Adipocyte (in vitro differentiated cells): ENCODE measurements at regions not wholly inside any gene's neighbourhood (a gene's known extent, or its start where the extent isn't known, plus 50 kb on each side); places are given as distances from the start of the nearest gene placed in this dataset.
"Not testable (repeated sequence)": the region's sequence is repeated elsewhere in the genome, so short reads cannot be mapped to it uniquely, and the experiment has no call there.

Experiments
- DNase-seq: peaks from one replicate; pipeline ENCODE4 v3.0.0-alpha.2; 2015; ENCODE audit warnings: low read depth
- H3K27me3 ChIP-seq: replicated peaks from 2 replicates; pipeline ENCODE4 v1.7.0; 2013; ENCODE audit warnings: mild to moderate bottlenecking, low read length, moderate library complexity; ENCODE audit not compliant: control insufficient read depth, insufficient read depth
- H3K36me3 ChIP-seq: 2 replicates; pipeline ENCODE4 v1.7.0; 2013; ENCODE audit warnings: low read length, mild to moderate bottlenecking, moderate library complexity; ENCODE audit not compliant: control insufficient read depth, insufficient read depth, severe bottlenecking
- H3K4me1 ChIP-seq: 2 replicates; pipeline ENCODE4 v1.7.0; 2013; ENCODE audit warnings: mild to moderate bottlenecking, low read length, moderate library complexity; ENCODE audit not compliant: control insufficient read depth, insufficient read depth
- H3K4me3 ChIP-seq: 2 replicates; pipeline ENCODE4 v1.7.0; 2013; ENCODE audit warnings: mild to moderate bottlenecking, low read length, moderate library complexity
- H3K9ac ChIP-seq: 2 replicates; pipeline ENCODE4 v1.7.0; 2013; ENCODE audit warnings: mild to moderate bottlenecking, low read length, moderate library complexity
- H3K9me3 ChIP-seq: 2 replicates; pipeline ENCODE4 v1.7.0; 2013; ENCODE audit warnings: mild to moderate bottlenecking, low read length, moderate library complexity; ENCODE audit not compliant: control insufficient read depth

DNA sequence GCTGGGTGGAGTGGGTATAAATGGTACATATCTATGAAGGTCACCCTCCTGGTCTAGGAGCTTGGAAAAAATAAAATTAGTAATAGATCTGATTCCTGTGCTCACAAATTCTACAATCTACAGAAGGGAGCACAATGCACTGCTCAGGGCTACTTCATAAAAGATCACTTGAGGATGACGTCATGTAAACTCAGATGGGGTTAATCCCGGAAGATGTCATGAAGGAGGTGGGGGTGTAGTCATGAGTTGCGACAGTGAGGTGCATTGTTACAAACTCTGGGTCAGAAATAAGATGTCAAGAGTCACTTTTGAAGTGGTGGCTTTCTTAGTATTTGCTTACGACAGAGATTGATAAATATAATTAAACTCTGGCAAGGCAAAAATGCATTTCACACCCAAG lies 68.2 kb downstream of the LHX9 start:
- Histone ChIP-seq H3K9me3 (no peaks in the 10 kb centered on the region), H3K27me3 (no peaks in the 10 kb centered on the region), H3K4me3 (no peak overlapping the region), H3K36me3 (no peaks in the 10 kb centered on the region), H3K9ac (no peak overlapping the region), H3K4me1 (peaks cover 8% of the 10 kb centered on the region)
- no peak for DNase-seq

DNA sequence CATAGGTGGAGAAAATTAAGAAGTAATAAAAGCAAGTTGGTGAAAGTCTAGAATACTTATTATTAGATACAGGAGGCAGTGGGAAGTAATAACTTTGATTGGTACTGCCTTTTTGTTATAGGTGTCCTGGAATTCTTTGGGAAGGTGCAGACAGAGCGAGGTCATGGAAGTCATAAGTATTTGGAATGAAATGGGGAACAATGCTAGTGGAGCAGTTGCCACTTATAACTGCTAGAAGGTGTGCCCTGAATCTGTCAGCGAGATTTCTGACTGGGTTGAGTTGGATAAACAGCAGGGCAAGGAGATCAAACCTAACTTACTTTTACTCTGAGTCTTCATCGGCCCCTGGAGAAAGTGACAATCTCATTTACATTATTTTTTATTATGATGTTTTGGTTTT lies 69.6 kb downstream of the LHX9 start:
- peaks cover 3% of the 10 kb centered on the region for H3K4me1 ChIP-seq
- H3K36me3 ChIP-seq, result no peaks in the 10 kb centered on the region
- H3K9ac ChIP-seq, result no peak overlapping the region
- no peaks in the 10 kb centered on the region for H3K27me3 ChIP-seq
- no peak for DNase-seq
- no peak overlapping the region for H3K4me3 ChIP-seq
- H3K9me3 ChIP-seq, result no peaks in the 10 kb centered on the region

DNA sequence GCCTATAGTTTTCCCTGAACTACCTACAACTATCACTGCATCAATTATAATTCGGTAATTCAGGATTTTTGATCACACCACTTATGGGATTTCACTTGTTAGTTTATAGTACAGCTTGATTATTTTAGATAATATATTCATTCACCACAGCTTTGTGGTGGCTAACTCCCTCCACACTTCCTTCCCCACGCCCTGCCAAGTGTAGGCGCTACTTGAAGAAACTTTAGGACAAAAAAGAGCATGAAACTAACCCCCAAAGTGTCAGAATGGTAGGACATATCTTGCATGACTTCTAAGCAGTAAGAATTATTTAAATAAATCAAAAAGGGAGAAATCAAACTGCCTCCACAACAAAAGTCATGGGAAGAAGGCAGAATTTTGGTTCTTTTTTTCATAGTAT lies 70.1 kb downstream of the LHX9 start:
- H3K36me3 ChIP-seq, result no peaks in the 10 kb centered on the region
- no peak for DNase-seq
- no peaks in the 10 kb centered on the region for H3K9me3 ChIP-seq
- H3K4me3 ChIP-seq, result no peak overlapping the region
- no peak overlapping the region for H3K9ac ChIP-seq
- no peaks in the 10 kb centered on the region for H3K27me3 ChIP-seq
- H3K4me1 ChIP-seq, result peaks cover 3% of the 10 kb centered on the region

DNA sequence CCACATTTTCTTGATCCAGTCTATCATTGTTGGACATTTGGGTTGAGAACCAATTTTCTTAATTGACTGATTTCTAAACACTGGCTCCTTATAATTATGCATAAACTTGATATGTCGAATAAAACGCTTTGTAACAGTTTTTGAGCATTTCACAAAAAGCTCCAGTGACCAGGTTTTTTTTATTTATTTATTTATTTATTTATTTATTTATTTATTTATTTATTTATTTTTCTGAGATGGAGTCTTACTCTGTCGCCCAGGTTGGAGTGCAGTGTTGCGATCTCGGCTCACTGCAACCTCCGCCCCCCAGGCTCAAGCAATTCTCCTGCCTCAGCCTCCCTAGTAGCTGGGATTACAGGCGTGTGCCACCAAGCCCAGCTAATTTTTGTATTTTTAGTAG lies 71.4 kb downstream of the LHX9 start:
- not testable (repeated sequence) for H3K27me3 ChIP-seq, H3K9me3 ChIP-seq, H3K4me1 ChIP-seq, H3K36me3 ChIP-seq, DNase-seq, H3K4me3 ChIP-seq, H3K9ac ChIP-seq

DNA sequence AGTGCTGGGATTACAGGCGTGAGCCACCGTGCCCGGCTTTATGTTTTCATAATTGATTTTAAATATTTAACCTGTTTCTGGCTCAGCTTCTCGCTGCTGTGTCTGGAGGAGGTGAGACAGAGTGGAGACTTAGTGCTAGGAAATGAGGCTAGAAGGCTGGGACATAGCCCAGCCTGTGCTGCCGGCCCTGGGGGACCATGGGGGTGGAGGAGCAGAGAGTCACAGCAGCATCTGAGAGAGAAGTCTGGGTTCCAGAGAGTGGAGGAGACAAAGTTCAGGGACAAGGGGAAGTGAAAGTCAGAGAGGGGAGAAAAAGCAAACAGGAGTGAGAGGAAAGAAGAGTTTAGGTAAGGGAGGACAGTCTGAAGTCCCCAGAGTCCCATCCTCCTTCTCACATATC lies 71.9 kb downstream of the LHX9 start:
- H3K4me1 ChIP-seq, result peaks cover 2% of the 10 kb centered on the region
- H3K36me3 ChIP-seq, result no peaks in the 10 kb centered on the region
- no peak overlapping the region for H3K9ac ChIP-seq
- no peaks in the 10 kb centered on the region for H3K9me3 ChIP-seq
- no peak for DNase-seq
- H3K4me3 ChIP-seq, result no peak overlapping the region
- no peaks in the 10 kb centered on the region for H3K27me3 ChIP-seq

DNA sequence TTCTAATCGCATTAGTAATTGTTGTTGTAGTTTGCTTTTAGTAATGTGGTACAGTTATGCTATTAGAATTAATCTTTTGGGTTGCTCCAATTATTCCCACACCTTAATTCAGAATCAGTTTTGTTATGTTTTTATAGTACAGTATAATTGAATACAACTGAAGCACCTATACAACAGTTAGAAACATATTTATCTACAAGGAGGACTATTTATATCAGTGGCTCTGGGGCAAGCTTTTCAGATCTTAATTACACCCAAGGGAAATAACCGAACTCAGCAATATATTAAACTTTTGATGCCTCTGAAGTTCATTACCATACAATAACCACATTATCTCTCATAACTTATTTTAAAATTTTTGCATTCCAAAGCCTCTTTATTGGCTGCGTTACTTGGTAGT lies 74.4 kb downstream of the LHX9 start:
- Histone ChIP-seq H3K4me3 (no peak overlapping the region), H3K36me3 (no peaks in the 10 kb centered on the region), H3K9me3 (no peaks in the 10 kb centered on the region), H3K27me3 (no peaks in the 10 kb centered on the region), H3K9ac (no peak overlapping the region), H3K4me1 (no peaks in the 10 kb centered on the region)
- no peak for DNase-seq

DNA sequence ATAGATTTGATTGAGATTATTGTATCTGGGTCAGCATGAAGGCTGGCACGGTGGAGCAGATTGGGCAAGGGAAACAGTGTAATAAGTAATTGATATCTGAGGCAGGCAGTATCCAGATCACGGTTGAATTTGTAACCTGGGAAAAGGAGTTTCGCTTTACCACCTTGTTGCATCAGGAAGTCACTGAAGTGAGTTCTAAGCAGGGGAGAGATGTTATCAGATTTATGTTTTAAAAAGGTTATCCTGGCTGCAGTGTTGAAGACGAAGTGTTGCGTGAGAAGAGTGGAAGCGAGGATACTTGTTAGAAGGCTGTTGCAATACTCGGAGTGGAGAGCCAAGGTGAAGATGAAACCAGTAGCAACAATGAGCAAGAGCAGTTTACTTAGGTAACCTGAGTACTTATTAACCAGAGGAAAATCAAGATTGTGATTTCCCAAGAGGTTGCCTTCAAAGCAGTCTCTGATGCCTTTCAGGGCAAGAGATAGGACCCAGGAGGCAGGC lies 77.8 kb downstream of the LHX9 start:
- Histone ChIP-seq H3K4me3 (no peak overlapping the region), H3K4me1 (no peaks in the 10 kb centered on the region), H3K9me3 (no peaks in the 10 kb centered on the region), H3K27me3 (no peaks in the 10 kb centered on the region), H3K9ac (no peak overlapping the region), H3K36me3 (no peaks in the 10 kb centered on the region)
- DNase-seq, result no peak

DNA sequence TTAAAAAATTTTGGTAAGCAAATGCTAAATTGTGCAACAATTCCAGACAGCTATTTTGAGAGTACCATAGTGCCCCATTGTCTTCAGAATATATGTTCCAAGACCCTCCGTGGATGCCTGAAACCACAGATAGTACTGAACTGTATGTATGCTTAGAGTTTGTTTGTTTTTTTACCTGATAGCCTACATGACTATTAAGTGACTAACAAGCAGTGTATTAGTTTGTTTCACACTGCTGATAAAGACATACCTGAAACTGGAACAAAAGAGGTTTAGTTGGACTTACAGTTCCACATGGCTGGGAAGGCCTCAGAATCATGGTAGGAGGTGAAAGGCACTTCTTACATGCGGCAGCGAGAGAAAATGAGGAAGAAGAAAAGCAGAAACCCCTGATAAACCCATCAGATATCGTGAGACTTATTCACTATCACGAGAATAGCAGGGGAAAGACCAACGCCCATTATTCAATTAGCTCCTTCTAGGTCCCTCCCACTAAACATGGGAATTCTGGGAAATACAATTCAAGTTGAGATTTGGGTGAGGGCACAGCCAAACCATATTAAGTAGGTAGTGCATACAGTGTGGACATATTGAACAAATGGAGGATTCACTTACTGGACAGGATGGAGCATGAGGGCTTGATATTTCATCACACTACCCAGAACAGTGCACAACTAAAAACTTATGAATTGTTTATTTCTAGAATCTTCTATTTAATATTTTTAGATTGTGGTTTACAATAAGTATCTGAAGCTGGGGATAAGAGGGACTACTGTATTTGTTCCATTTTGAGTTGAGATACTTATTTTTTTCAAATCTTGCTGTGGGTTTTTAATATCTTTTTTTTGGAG lies 78.5 kb downstream of the LHX9 start:
- no peak overlapping the region for H3K9ac ChIP-seq
- no peak for DNase-seq
- no peaks in the 10 kb centered on the region for H3K4me1 ChIP-seq
- H3K4me3 ChIP-seq, result no peak overlapping the region
- H3K27me3 ChIP-seq, result no peaks in the 10 kb centered on the region
- no peaks in the 10 kb centered on the region for H3K36me3 ChIP-seq
- H3K9me3 ChIP-seq, result no peaks in the 10 kb centered on the region

DNA sequence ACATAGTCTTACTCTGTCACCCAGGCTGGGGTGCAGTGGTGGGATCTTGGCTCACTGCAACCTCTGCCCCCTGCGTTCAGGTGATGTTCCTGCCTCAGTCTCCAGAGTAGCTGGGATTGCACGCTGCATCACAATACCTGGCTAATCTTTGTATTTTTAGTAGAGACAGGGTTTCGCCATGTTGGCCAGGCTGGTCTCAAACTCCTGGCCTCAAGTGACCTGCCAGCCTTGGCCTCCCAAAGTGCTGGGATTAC lies 79.0 kb downstream of the LHX9 start:
- not testable (repeated sequence) for H3K4me1 ChIP-seq, H3K4me3 ChIP-seq, DNase-seq, H3K9me3 ChIP-seq, H3K36me3 ChIP-seq, H3K9ac ChIP-seq, H3K27me3 ChIP-seq

DNA sequence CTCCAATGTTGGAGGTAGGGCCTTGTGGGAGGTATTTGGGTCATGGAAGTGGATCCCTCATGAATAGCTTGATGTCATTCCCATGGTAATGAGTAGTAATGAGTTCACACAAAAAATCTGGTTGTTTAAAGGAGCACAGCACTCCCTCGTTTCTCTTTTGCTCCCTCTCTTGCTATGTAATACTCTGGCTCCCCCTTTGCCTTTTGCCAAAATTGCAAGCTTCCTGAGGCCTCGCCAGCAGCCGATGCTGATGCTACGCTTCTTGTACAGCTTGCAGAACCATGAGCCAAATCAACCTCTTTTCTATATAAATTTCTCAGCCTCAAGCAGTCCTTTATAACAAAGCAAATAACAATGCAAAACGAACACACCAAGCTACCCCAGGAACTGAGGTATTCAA lies 80.9 kb downstream of the LHX9 start:
- peaks cover 10% of the 10 kb centered on the region for H3K4me1 ChIP-seq
- H3K27me3 ChIP-seq, result no peaks in the 10 kb centered on the region
- no peaks in the 10 kb centered on the region for H3K36me3 ChIP-seq
- DNase-seq, result no peak
- H3K9ac ChIP-seq, result no peak overlapping the region
- H3K4me3 ChIP-seq, result no peak overlapping the region
- H3K9me3 ChIP-seq, result no peaks in the 10 kb centered on the region

DNA sequence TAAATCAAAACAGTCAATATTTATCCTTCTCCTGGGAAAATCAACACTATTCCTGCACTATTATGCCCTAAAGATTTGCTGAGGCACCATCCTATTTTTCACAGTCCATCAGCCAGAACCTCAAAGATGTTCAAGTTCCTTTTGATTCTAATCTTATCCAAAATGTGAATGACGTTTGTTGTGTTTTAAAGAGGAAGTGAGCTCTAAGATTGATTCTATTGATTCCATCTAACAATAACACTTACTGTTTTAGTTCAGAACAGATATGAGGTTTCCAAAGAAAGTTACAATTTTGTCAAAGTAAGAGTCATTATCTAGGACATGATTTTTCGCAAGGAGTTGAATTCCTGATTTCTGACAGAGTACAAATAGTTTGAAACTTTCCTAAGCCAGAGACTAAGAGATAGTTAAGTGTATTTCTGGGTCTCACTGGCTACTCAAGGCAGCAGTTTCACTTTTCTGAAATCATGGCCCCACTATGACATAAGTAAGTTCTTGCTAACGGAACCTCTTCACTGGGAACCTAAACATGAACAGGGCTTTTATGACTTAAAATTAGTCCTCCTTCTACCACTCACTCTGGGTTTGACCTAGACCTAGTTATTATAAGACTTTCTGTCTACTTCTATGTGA lies 84.7 kb downstream of the LHX9 start:
- Histone ChIP-seq H3K9ac (no peak overlapping the region), H3K4me1 (peaks cover 10% of the 10 kb centered on the region), H3K36me3 (no peaks in the 10 kb centered on the region), H3K4me3 (no peak overlapping the region), H3K9me3 (no peaks in the 10 kb centered on the region), H3K27me3 (no peaks in the 10 kb centered on the region)
- DNase-seq, result peak; percentile 66

DNA sequence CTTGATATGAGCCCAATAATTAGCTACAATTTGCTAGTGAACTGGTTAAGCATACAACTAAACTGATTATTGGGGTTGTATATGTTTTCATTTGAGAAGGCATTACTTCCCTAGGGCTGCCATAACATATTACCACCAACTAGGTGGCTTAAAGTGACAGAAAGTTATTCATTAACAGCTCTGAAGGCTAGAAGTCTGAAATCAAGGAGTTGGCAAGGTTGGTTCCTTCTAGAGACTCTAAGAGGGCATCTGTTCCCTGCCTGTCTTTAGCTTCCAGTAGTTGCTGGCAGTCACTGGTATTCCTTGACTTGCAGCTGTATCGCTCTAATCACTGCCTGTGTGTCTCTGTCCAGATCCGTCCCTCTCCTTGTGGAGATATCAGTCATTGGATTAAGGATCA lies 86.3 kb downstream of the LHX9 start:
- no peaks in the 10 kb centered on the region for H3K27me3 ChIP-seq
- H3K36me3 ChIP-seq, result no peaks in the 10 kb centered on the region
- H3K9me3 ChIP-seq, result no peaks in the 10 kb centered on the region
- H3K4me3 ChIP-seq, result no peak overlapping the region
- no peak overlapping the region for H3K9ac ChIP-seq
- no peak for DNase-seq
- peaks cover 10% of the 10 kb centered on the region for H3K4me1 ChIP-seq
